ENCODE measurements at regions not wholly inside any gene's neighbourhood (a gene's known extent, or its start where the extent isn't known, plus 50 kb on each side); places are given as distances from the start of the nearest gene placed in this dataset.

- TF ChIP-seq CTCF (conservative IDR thresholded peaks at IDR 0.05 in 1 of 2, IDR thresholded peaks at IDR 0.05 in 1 of 2; ENCODE audit: low read depth in 1 of 2, low read length in 2 of 2) (no peak), EZH2 (IDR thresholded peaks at IDR 0.05; ENCODE audit: low read length, missing control alignments) (no peak)
These were observed 139.6 kb upstream of the NEBL start for GRCh38 chr10:21036757-21037156.
